Glutamatergic neuron (in vitro differentiated cells): ENCODE measurements at regions not wholly inside any gene's neighbourhood (a gene's known extent, or its start where the extent isn't known, plus 50 kb on each side); places are given as distances from the start of the nearest gene placed in this dataset.

Experiments
- DNase-seq: peaks from one replicate; pipeline ENCODE4 v3.0.0; 2022
- H3K27ac Mint-ChIP-seq: one replicate; pipeline ENCODE4 v1.8.0; 2020; ENCODE audit warnings: mild to moderate bottlenecking, mixed read lengths, inconsistent platforms; ENCODE audit not compliant: unreplicated experiment
- H3K27me3 Mint-ChIP-seq: one replicate; pipeline ENCODE4 v1.8.0; 2020; ENCODE audit warnings: mild to moderate bottlenecking, moderate library complexity, mixed read lengths, inconsistent platforms; ENCODE audit not compliant: unreplicated experiment
- H3K36me3 Mint-ChIP-seq: one replicate; pipeline ENCODE4 v1.8.0; 2020; ENCODE audit warnings: mild to moderate bottlenecking, mixed read lengths, inconsistent platforms; ENCODE audit not compliant: unreplicated experiment
- H3K4me1 Mint-ChIP-seq: one replicate; pipeline ENCODE4 v1.8.0; 2020; ENCODE audit warnings: mild to moderate bottlenecking, low read depth, mixed read lengths, inconsistent platforms; ENCODE audit not compliant: unreplicated experiment
- H3K4me3 Mint-ChIP-seq: one replicate; pipeline ENCODE4 v1.8.0; 2020; ENCODE audit warnings: mild to moderate bottlenecking, mixed read lengths, inconsistent platforms; ENCODE audit not compliant: unreplicated experiment
- H3K9me3 Mint-ChIP-seq: one replicate; pipeline ENCODE4 v1.8.0; 2020; ENCODE audit warnings: mild to moderate bottlenecking, moderate library complexity, mixed read lengths, inconsistent platforms; ENCODE audit not compliant: unreplicated experiment
- CTCF ChIP-seq: fragments of 200-600 bp; sonication (generic); IDR thresholded peaks from one replicate; pipeline ENCODE4 v1.5.0; 2021; ENCODE audit not compliant: partially characterized antibody, unreplicated experiment

GRCh38 chr1:30615816-30616590, 107.4 kb downstream of the MATN1 start:
- Mint-ChIP-seq H3K4me1 (no peaks in the 10 kb centered on the region), H3K27me3 (no peaks in the 10 kb centered on the region), H3K9me3 (no peaks in the 10 kb centered on the region), H3K4me3 (no peak overlapping the region), H3K36me3 (no peaks in the 10 kb centered on the region), H3K27ac (no peak overlapping the region)
- no peak for DNase-seq
- TF ChIP-seq CTCF: no peak

GRCh38 chr1:30615076-30615795, 108.1 kb downstream of the MATN1 start:
- Mint-ChIP-seq H3K27ac (no peak overlapping the region), H3K27me3 (no peaks in the 10 kb centered on the region), H3K4me1 (no peaks in the 10 kb centered on the region), H3K4me3 (no peak overlapping the region), H3K36me3 (no peaks in the 10 kb centered on the region), H3K9me3 (no peaks in the 10 kb centered on the region)
- no peak for TF ChIP-seq CTCF
- no peak for DNase-seq

- Mint-ChIP-seq H3K9me3 (peaks cover 2% of the 10 kb centered on the region), H3K27me3 (peaks cover 5% of the 10 kb centered on the region), H3K4me1 (peaks cover 5% of the 10 kb centered on the region), H3K4me3 (no peak overlapping the region), H3K27ac (no peak overlapping the region), H3K36me3 (no peaks in the 10 kb centered on the region)
- TF ChIP-seq CTCF: no peak
- DNase-seq: no peak
These were observed 110.2 kb downstream of the MATN1 start for GRCh38 chr1:30613188-30613587.

- Mint-ChIP-seq H3K27ac (no peak overlapping the region), H3K9me3 (peaks cover 2% of the 10 kb centered on the region)
These were observed 110.8 kb downstream of the MATN1 start for GRCh38 chr1:30612536-30613065.

More at GRCh38 chr1:30612536-30613065, 110.8 kb downstream of the MATN1 start:
- TF ChIP-seq CTCF: no peak
- Mint-ChIP-seq H3K27me3 (peaks cover 5% of the 10 kb centered on the region), H3K4me1 (peaks cover 5% of the 10 kb centered on the region), H3K36me3 (no peaks in the 10 kb centered on the region), H3K4me3 (no peak overlapping the region)
- DNase-seq: no peak
